Rectal smooth muscle tissue (tissue), 1 donor: ENCODE measurements at regions not wholly inside any gene's neighbourhood (a gene's known extent, or its start where the extent isn't known, plus 50 kb on each side); places are given as distances from the start of the nearest gene placed in this dataset.
"Not testable (repeated sequence)": the region's sequence is repeated elsewhere in the genome, so short reads cannot be mapped to it uniquely, and the experiment has no call there.

ENCODE experiments used
- H3K27ac ChIP-seq: one replicate; pipeline ENCODE4 v1.7.0; 2013; ENCODE audit warnings: low read depth, low read length, inconsistent platforms
- H3K27me3 ChIP-seq: one replicate; pipeline ENCODE4 v1.7.0; 2013; ENCODE audit warnings: low read length; ENCODE audit not compliant: control insufficient read depth, insufficient read depth
- H3K36me3 ChIP-seq: one replicate; pipeline ENCODE4 v1.7.0; 2013; ENCODE audit warnings: low read length; ENCODE audit not compliant: control insufficient read depth, insufficient read depth
- H3K4me1 ChIP-seq: one replicate; pipeline ENCODE4 v1.7.0; 2013; ENCODE audit warnings: low read length; ENCODE audit not compliant: control insufficient read depth, insufficient read depth
- H3K4me3 ChIP-seq: one replicate; pipeline ENCODE4 v1.7.0; 2013; ENCODE audit warnings: low read length
- H3K9ac ChIP-seq: one replicate; pipeline ENCODE4 v1.7.0; 2013; ENCODE audit warnings: low read length

DNA sequence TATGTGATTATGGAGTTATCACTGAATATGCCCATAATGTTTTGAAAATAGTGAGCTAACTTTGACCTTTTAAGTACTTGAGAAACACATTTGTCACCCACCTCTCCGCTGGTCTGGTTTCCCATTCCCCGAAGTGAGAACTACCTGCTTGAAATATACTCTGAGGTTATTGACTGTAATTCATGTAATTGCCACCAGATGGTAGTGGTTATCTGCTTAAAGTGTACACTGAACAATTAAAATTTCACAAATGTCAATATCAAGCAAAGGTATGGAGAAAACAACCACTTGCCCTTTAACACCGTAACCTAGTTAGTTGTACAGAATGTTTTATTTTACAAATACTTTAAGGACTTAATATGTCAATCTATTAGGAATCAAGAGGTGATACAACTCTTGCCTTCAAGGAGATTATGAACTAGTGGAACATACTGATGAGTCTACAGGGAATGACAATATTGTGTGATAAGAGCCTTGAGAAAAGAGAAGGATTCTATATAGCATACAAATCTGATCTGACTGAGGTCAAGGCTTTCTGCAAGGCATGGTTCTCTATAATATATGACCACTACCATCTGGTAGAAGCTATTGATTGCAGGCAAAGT lies 316.8 kb upstream of the KCNH7 start:
- no peak overlapping the region for H3K9ac ChIP-seq
- H3K4me1 ChIP-seq: no peaks in the 10 kb centered on the region
- H3K36me3 ChIP-seq: no peaks in the 10 kb centered on the region
- no peak overlapping the region for H3K27ac ChIP-seq
- no peaks in the 10 kb centered on the region for H3K27me3 ChIP-seq
- no peak overlapping the region for H3K4me3 ChIP-seq

DNA sequence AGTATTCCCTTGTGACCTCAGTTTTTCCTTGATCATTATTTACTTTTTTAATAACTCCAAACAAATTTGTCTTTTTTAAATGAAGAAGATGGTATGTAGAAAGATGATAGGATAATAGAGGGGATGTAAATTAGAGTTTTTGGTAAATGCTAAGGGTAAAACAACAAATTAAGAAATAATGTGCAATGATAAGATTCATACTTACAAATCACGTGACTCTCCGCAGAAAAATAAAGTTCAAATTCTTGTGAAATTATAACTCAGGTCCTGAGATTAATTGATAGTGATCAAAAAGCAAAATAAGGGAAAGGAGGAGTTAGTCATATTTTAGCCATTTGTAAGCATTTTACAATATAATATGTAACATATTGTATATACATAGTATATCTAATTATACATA lies 304.1 kb upstream of the KCNH7 start:
- Histone ChIP-seq H3K36me3 (no peaks in the 10 kb centered on the region), H3K27me3 (no peaks in the 10 kb centered on the region), H3K4me3 (no peak overlapping the region), H3K4me1 (no peaks in the 10 kb centered on the region), H3K9ac (no peak overlapping the region), H3K27ac (no peak overlapping the region)

DNA sequence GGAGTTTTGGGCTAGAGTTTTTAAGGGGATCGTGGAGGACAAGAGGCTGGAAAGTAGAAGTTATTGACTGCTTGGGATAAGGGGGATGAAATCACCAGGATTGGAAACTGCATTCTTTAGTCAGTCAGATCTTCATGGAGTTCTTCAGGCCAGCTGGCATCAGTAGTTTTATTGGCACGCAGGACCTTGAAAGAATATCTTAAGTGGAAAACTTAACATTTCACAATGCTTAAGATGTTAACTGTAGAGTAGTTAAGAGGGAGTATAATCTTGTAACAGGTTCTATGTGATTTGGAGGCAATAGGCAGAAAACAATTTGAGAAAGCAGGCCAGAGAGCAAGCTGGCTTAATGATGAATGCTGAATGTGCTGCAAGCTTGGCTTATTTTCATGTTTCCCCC lies 300.4 kb upstream of the KCNH7 start:
- no peaks in the 10 kb centered on the region for H3K27me3 ChIP-seq
- no peaks in the 10 kb centered on the region for H3K36me3 ChIP-seq
- no peak overlapping the region for H3K9ac ChIP-seq
- H3K4me1 ChIP-seq: no peaks in the 10 kb centered on the region
- no peak overlapping the region for H3K4me3 ChIP-seq
- H3K27ac ChIP-seq: no peak overlapping the region

DNA sequence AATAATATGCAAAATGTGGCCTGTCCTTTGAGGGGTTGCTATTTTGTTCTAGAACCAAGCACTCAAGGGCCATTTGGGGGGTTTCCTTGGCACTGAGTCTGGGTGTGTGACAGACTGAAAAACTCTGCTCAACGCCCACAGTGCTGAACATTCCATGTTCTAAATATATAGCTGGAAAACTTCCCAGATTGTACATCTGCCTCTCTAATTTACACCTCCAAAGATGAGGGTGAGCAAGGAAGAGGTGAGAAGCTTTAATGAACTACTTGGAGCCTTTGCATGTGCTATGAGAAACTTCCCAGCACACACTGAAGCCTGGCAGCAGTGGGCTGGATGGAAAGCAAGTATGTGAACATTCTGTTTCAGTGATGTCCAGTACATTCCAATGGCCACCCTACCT lies 296.7 kb upstream of the KCNH7 start:
- no peaks in the 10 kb centered on the region for H3K36me3 ChIP-seq
- H3K4me1 ChIP-seq: no peaks in the 10 kb centered on the region
- no peak overlapping the region for H3K9ac ChIP-seq
- H3K27ac ChIP-seq: no peak overlapping the region
- H3K27me3 ChIP-seq: no peaks in the 10 kb centered on the region
- H3K4me3 ChIP-seq: no peak overlapping the region

GRCh38 chr2:163133602-163134001 lies 295.0 kb upstream of the KCNH7 start:
- Histone ChIP-seq H3K27me3 (no peaks in the 10 kb centered on the region), H3K27ac (no peak overlapping the region), H3K9ac (no peak overlapping the region), H3K4me1 (no peaks in the 10 kb centered on the region), H3K36me3 (no peaks in the 10 kb centered on the region), H3K4me3 (no peak overlapping the region)

DNA sequence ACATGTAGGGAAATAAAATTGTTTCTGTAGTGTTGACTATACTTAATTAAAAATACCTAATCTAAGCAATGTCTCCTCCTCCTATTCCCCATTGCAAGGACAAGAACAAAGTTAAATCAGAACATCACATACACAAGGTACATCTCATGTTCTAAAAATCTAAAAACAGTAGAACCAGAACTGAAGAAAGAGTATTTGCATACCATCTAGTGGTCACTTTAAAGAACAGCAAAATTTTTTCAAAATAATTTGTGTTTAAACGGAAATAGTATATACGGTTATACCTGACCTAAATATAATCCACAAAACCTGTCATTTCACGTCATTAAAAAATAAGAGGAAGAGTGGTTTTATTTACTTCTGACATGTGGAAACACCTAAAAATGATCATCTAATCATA lies 294.3 kb upstream of the KCNH7 start:
- Histone ChIP-seq H3K4me1 (no peaks in the 10 kb centered on the region), H3K4me3 (no peak overlapping the region), H3K9ac (no peak overlapping the region)

DNA sequence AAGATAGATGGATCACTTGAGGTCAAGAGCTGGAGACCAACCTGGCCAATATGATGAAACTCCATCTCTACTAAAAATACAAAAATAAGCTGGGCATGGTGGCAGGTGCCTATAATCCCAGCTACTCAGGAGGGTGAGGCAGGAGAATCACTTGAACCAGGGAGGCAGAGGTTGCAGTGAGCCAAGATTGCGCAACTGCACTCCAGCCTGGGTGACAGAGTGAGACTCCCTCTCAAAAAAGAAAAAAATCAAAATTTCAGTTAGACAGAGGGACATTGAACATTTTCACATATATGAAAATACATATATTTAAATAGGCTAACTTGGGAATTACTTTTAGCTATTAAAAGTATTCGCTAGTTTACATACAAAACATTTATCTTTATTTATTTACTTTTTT lies 293.6 kb upstream of the KCNH7 start:
- H3K4me3 ChIP-seq, H3K9ac ChIP-seq, H3K27ac ChIP-seq, H3K4me1 ChIP-seq, H3K27me3 ChIP-seq, H3K36me3 ChIP-seq: not testable (repeated sequence)

More for the DNA sequence above, 294.3 kb upstream of the KCNH7 start:
- Histone ChIP-seq H3K27me3 (no peaks in the 10 kb centered on the region), H3K36me3 (no peaks in the 10 kb centered on the region), H3K27ac (no peak overlapping the region)

- no peak overlapping the region for H3K4me3 ChIP-seq
- no peaks in the 10 kb centered on the region for H3K4me1 ChIP-seq
Measured at GRCh38 chr2:163123526-163123925, 285.0 kb upstream of the KCNH7 start.

GRCh38 chr2:163122257-163122656 lies 283.7 kb upstream of the KCNH7 start:
- H3K27me3 ChIP-seq: no peaks in the 10 kb centered on the region
- H3K27ac ChIP-seq: no peak overlapping the region
- no peaks in the 10 kb centered on the region for H3K4me1 ChIP-seq
- no peaks in the 10 kb centered on the region for H3K36me3 ChIP-seq
- H3K9ac ChIP-seq: no peak overlapping the region
- H3K4me3 ChIP-seq: no peak overlapping the region

More at GRCh38 chr2:163123526-163123925, 285.0 kb upstream of the KCNH7 start:
- Histone ChIP-seq H3K9ac (no peak overlapping the region), H3K27me3 (no peaks in the 10 kb centered on the region), H3K36me3 (no peaks in the 10 kb centered on the region), H3K27ac (no peak overlapping the region)

- H3K27me3 ChIP-seq: no peaks in the 10 kb centered on the region
- H3K9ac ChIP-seq: no peak overlapping the region
- H3K4me3 ChIP-seq: no peak overlapping the region
- H3K4me1 ChIP-seq: no peaks in the 10 kb centered on the region
- no peak overlapping the region for H3K27ac ChIP-seq
- no peaks in the 10 kb centered on the region for H3K36me3 ChIP-seq
Measured at GRCh38 chr2:163121483-163121882, 282.9 kb upstream of the KCNH7 start.

DNA sequence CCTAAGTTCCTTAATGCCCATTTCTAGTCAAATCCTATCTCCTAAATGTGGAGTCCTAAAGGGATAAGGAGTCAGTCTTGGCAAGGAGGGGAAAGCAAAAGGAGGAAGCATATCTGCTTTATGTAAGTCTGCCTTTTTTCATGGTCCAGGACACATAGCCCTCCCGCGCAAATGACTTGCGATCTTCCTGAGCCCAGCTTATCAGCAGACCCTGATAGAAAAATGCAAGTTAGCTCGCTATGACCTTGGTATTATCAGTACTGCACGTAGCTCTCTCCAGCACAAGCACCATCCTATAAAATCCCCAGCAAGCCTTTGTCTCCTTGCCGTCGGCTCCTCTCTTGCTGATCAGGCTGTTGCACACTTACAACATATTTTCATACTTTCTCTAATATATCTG lies 281.4 kb upstream of the KCNH7 start:
- H3K27ac ChIP-seq: no peak overlapping the region
- no peaks in the 10 kb centered on the region for H3K27me3 ChIP-seq
- no peak overlapping the region for H3K9ac ChIP-seq
- H3K4me3 ChIP-seq: no peak overlapping the region
- no peaks in the 10 kb centered on the region for H3K4me1 ChIP-seq
- no peaks in the 10 kb centered on the region for H3K36me3 ChIP-seq

DNA sequence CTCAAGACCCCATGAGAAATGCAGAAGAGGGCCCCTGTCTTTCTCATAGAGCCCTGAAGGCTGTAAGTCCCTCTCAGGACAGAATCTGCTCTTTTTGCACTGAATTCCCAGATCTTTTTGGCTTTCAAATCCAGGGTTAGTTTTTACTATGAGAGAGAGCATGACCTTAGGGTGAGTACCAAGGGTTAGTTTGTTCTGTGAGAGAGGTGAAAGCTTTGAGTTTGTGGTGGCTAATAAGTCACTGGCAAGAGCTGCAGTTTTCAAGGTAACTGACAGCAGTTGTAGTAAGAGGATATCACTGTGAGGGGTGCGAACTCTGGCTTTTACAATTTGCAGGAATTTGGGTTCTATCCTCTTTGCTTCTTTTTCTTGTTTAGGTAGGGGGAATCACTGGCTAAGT lies 248.4 kb upstream of the KCNH7 start:
- no peak overlapping the region for H3K4me3 ChIP-seq
- no peaks in the 10 kb centered on the region for H3K27me3 ChIP-seq
- no peak overlapping the region for H3K27ac ChIP-seq
- H3K36me3 ChIP-seq: no peaks in the 10 kb centered on the region
- no peak overlapping the region for H3K9ac ChIP-seq
- H3K4me1 ChIP-seq: no peaks in the 10 kb centered on the region

- not testable (repeated sequence) for H3K36me3 ChIP-seq, H3K9ac ChIP-seq, H3K4me3 ChIP-seq, H3K4me1 ChIP-seq, H3K27ac ChIP-seq, H3K27me3 ChIP-seq
Measured at GRCh38 chr2:163085366-163086024, 246.9 kb upstream of the KCNH7 start.
